Adrenal gland (tissue), 9 donors: ENCODE measurements at regions not wholly inside any gene's neighbourhood (a gene's known extent, or its start where the extent isn't known, plus 50 kb on each side); places are given as distances from the start of the nearest gene placed in this dataset.

Experiments used
- DNase-seq, 7 donors: peaks; one replicate each; pipeline ENCODE4 v3.0.0-alpha.2; 2019 to 2020
- H3K27ac ChIP-seq, 5 donors: fragments of 200-600 bp; sonication (generic) in 4 of 5; 1 replicate in 3 of 5; 2 replicates in 2 of 5; pipeline versions ENCODE4 v1.5.1 to v1.8.0; 2016 to 2020; ENCODE audit warnings: mild to moderate bottlenecking in 1 of 5
- H3K27me3 ChIP-seq: fragments of 200-600 bp; 2 replicates; pipeline ENCODE4 v1.8.0; 2021
- H3K36me3 ChIP-seq, 2 donors: fragments of 200-600 bp; replicated peaks in 1 of 2; 1 replicate in 1 of 2; 2 replicates in 1 of 2; pipeline versions ENCODE4 v1.5.1 to v1.8.0; 2018 to 2022
- H3K4me1 ChIP-seq, 2 donors: fragments of 200-600 bp; replicated peaks in 1 of 2; 1 replicate in 1 of 2; 2 replicates in 1 of 2; pipeline versions ENCODE4 v1.5.1 to v1.8.0; 2018 to 2021
- H3K4me3 ChIP-seq, 4 donors: fragments of 200-600 bp; sonication (generic) in 3 of 4; one replicate each; pipeline ENCODE4 v1.5.1; 2016 to 2018
- H3K9me3 ChIP-seq, 3 donors: fragments of 200-600 bp; sonication (generic) in 1 of 3; replicated peaks in 1 of 3; 1 replicate in 2 of 3; 2 replicates in 1 of 3; pipeline versions ENCODE4 v1.5.1 to v1.8.0; 2016 to 2021
- POLR2A ChIP-seq, 2 donors: fragments of 450-650 bp; IDR thresholded peaks; one replicate each; pipeline ENCODE4 v1.6.1; 2017; ENCODE audit warnings: antibody characterized with exemption in 2 of 2, mild to moderate bottlenecking in 2 of 2, moderate library complexity in 1 of 2
- WGBS, 4 donors: extraction: QIAGEN DNeasy Blood & Tissue Kit in 2 of 4; methylation state at CpG; one replicate each; pipeline versions ENCODE4 v1.1.5 to v1.1.7; 2013 to 2017; 5-methylcytosine and 5-hydroxymethylcytosine counted together
- intact Hi-C, 2 donors: fragments of 100-400 bp; cut with DNase I; formaldehyde crosslinking; loops; one replicate each; pipeline versions ENCODE4 v1.14.1 to v1.15.0; 2022 to 2023
- TF ChIP-seq, protein P1 (sequence below), 6 experiments: fragments of 450-650 bp in 4 of 6; fragments of 200-600 bp in 2 of 6; sonication (generic) in 1 of 6; IDR thresholded peaks; 1 replicate in 5 of 6; 2 replicates in 1 of 6; pipeline versions ENCODE4 v1.5.1 to v1.8.0; 2016 to 2021; ENCODE audit warnings: antibody characterized with exemption in 6 of 6, mild to moderate bottlenecking in 2 of 6, moderate library complexity in 1 of 6
- donor health status: healthy with polysubstance abuse.
- donor health status: Bipolar disorder and iron deficiency.
- donor health status: DM: yes; HTN: yes; CAD: no.
- donor health status: DM: no; HTN: no; CAD: no.
- donor health status: DM: no; HTN: no; CAD: no.

DNA sequence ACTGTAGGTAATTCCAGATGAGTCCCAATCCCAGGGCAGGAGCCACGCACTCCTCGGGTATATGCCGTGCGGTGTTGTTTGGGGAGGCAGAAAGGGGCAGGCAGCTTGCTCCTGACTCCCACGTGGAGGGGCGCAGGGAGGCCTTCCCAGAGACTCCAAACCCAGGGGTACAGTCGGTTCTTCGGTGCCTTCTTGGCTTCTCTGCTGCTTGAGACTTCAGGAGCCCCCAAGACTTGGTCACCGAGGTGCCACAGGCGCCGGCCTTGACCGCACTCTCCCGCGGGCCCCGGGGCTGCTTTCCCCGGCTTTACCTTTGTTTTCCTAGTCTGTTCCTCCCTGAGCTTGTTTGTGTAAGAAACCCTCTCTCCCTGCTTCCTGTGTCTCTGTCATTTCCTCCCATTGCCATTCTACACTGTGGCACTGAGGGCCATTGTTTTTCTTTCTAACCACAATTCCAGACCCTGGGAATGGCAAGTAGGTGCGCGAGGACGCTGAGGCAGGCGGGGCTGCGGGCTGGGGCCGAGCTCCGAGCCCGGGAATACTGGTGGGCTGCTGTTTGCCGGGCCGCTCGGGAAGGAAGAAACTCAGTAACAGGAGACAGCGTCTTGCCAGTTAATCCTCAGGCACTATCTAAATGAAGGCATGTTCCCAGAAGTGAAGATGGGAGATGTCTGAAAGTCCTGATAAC lies 215.6 kb upstream of the HEY2 start:
- no peak for TF ChIP-seq POLR2A (IDR thresholded peaks at IDR 0.05)
- TF ChIP-seq, protein P1, sequence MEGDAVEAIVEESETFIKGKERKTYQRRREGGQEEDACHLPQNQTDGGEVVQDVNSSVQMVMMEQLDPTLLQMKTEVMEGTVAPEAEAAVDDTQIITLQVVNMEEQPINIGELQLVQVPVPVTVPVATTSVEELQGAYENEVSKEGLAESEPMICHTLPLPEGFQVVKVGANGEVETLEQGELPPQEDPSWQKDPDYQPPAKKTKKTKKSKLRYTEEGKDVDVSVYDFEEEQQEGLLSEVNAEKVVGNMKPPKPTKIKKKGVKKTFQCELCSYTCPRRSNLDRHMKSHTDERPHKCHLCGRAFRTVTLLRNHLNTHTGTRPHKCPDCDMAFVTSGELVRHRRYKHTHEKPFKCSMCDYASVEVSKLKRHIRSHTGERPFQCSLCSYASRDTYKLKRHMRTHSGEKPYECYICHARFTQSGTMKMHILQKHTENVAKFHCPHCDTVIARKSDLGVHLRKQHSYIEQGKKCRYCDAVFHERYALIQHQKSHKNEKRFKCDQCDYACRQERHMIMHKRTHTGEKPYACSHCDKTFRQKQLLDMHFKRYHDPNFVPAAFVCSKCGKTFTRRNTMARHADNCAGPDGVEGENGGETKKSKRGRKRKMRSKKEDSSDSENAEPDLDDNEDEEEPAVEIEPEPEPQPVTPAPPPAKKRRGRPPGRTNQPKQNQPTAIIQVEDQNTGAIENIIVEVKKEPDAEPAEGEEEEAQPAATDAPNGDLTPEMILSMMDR (IDR thresholded peaks at IDR 0.05), result no peak
- Histone ChIP-seq H3K4me1 (no peaks in the 10 kb centered on the region), H3K27me3 (peaks cover 17% of the 10 kb centered on the region), H3K36me3 (no peaks in the 10 kb centered on the region), H3K27ac (no peak overlapping the region), H3K9me3 (no peaks in the 10 kb centered on the region), H3K4me3 (no peak overlapping the region)
- WGBS, 4 donors, result 27 to 37% (median 34%) methylated on average over 22 to 28 of the region's 28 CpGs
- intact Hi-C loops, result no loop called here
- no peak for DNase-seq

DNA sequence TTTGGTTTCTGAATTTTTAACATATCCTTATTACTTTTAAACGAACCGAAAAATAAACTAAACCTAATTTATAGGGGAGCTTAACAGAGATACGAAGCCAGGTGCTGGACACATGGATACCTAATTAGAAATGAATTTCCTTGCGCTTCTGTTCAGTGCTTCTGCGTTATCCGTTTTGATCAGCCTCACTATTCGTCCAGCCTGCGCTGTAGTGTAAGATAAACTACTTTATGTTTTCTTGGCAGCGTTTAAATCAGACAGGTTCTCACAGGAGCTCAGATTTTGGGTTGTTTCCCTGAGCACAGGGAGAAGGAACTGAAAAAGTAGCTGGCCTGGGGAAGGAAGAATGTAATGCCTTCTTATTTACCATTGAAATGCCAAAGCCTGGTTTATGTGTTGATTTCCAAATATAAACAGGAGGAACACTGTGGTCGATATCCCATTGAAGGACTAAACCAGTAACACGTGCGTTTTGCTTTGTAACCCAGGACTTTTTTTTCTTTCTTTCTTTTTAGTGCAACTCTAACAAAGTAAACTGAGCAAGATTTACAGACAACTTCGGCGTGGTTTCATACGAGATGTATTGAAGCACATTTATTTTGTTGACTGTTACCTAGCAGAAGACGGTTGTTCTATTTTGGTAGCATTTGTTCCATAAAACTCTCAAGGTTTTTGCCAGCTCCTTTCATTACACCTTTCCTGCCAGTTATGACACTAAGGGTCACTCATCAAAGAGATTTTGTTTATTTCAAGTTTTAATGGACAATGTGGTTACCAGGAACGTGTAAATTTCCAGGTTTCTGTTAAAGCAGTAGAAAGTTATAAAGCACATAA lies 214.8 kb upstream of the HEY2 start:
- intact Hi-C loops, result no loop called here
- Histone ChIP-seq H3K4me3 (no peak overlapping the region), H3K9me3 (no peaks in the 10 kb centered on the region), H3K36me3 (no peaks in the 10 kb centered on the region), H3K27ac (no peak overlapping the region), H3K4me1 (no peaks in the 10 kb centered on the region), H3K27me3 (peaks cover 11% of the 10 kb centered on the region)
- WGBS, 4 donors, result 52 to 56% (median 54%) methylated on average over 17 of the region's 17 CpGs
- DNase-seq, result no peak
- no peak for TF ChIP-seq POLR2A (IDR thresholded peaks at IDR 0.05)
- TF ChIP-seq, protein P1 (IDR thresholded peaks at IDR 0.05), result no peak

DNA sequence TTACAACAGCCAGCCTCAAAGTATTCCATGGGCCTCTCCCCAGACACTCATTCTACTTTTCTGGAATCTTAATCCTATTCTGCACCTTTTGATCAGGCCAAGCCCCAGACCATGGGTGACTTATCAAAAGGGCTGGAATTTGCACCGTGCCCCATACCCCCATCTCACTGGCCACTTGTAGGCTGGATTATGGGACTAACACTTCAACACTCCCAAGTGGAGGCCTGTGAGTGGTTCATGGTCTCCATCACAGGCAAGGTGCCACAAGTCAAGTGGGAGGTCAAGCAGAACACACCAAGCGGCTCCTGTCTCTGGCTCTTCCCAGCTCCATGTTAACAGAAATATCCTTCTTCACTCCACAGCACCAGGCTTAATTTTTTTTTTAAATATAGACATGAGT lies 212.3 kb upstream of the HEY2 start:
- no peak for TF ChIP-seq POLR2A (IDR thresholded peaks at IDR 0.05)
- TF ChIP-seq, protein P1 (IDR thresholded peaks at IDR 0.05), result no peak
- 95 to 96% (median 96%) methylated on average over 2 of the region's 2 CpGs for WGBS, 4 donors
- Histone ChIP-seq H3K36me3 (no peaks in the 10 kb centered on the region), H3K4me3 (no peak overlapping the region), H3K27me3 (peaks cover 11% of the 10 kb centered on the region), H3K9me3 (no peaks in the 10 kb centered on the region), H3K27ac (no peak overlapping the region), H3K4me1 (no peaks in the 10 kb centered on the region)
- DNase-seq, result no peak
- intact Hi-C loops, result no loop called here

DNA sequence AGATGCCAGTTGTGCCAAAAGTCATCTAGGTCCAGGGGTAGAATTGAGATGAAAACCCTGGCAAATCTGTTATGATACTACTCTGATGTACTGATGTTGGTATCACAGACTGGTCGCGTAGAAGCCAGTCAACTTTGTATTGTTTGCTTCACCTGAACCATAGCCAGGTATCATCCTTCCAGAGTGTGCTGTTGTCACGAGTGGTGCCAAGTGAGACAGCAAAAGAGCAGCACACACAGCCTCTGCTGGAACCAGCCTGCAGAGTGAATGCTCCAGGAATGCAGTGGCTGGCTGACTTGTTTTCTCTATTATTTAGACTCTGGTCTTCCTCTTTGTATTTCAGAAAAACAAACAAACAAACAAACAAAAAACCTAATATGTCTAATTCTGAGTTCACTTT lies 209.5 kb upstream of the HEY2 start:
- 79 to 87% (median 82%) methylated on average over 3 of the region's 3 CpGs for WGBS, 4 donors
- Histone ChIP-seq H3K4me3 (no peak overlapping the region), H3K27me3 (peaks cover 2% of the 10 kb centered on the region), H3K36me3 (no peaks in the 10 kb centered on the region), H3K9me3 (no peaks in the 10 kb centered on the region), H3K4me1 (no peaks in the 10 kb centered on the region), H3K27ac (no peak overlapping the region)
- TF ChIP-seq, protein P1 (IDR thresholded peaks at IDR 0.05), result no peak
- no peak for TF ChIP-seq POLR2A (IDR thresholded peaks at IDR 0.05)
- no peak for DNase-seq
- intact Hi-C loops, result no loop called here
